SK-MEL-5 (cell line): ENCODE measurements at regions not wholly inside any gene's neighbourhood (a gene's known extent, or its start where the extent isn't known, plus 50 kb on each side); places are given as distances from the start of the nearest gene placed in this dataset.
"Not testable (repeated sequence)": the region's sequence is repeated elsewhere in the genome, so short reads cannot be mapped to it uniquely, and the experiment has no call there.

Experiments used
- DNase-seq: peaks from one replicate; pipeline ENCODE4 v3.0.0-alpha.2; 2016; ENCODE audit warnings: low read depth, low spot score
- in situ Hi-C: cut with HindIII; loops from 2 replicates; pipeline ENCODE4 v1.10.0; 2016; ENCODE audit warnings: low sequenced_read_pairs, high pct_unique_total_duplicates, low pct_unique_long_range_greater_than_20kb

- in situ Hi-C loops, result no loop called here
Observed at GRCh38 chr9:115850548-115851304, 302.9 kb upstream of the PAPPA start.

DNA sequence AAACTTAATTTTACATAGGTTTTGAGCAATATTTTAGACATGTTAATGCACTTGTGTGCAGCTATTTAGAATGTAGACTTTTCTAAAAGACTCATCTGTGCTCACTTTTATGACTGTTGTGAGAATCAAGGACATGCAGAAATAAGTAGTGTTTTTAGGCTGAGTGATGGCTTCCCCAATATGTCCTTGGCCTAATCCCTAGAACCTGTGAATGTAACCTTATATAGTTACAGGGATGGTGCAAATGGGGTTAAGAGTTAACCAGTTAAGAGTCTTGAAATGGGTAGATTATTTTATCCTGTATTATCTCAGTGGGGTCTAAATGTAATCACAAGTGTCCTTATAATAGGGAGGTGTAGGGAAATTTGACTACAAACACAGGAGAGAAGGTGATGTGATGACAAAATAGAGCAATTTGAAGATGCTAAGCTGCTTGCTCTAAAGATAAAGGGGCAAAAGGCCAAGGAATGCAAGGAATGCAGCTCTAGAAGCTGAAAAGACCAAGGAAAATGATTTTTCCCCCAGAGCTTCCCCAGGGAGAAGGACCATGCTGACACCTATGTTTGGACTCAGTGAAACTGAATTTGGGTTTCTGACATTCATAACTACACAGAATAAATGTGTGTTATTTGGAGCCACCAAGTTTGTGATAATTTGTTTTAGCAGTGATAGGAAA is 298.0 kb upstream of the PAPPA start:
- no peak for DNase-seq
- in situ Hi-C loops, result no loop called here

More at GRCh38 chr9:115850548-115851304, 302.9 kb upstream of the PAPPA start:
- DNase-seq, result no peak

- in situ Hi-C loops, result not testable (repeated sequence)
Observed at GRCh38 chr9:115858421-115858820, 295.2 kb upstream of the PAPPA start.

GRCh38 chr9:115862021-115862420 is 291.6 kb upstream of the PAPPA start:
- in situ Hi-C loops, result no loop called here
- no peak for DNase-seq

More at GRCh38 chr9:115858421-115858820, 295.2 kb upstream of the PAPPA start:
- not testable (repeated sequence) for DNase-seq

- no peak for DNase-seq
- in situ Hi-C loops, result no loop called here
Observed at GRCh38 chr9:115864581-115864980, 289.0 kb upstream of the PAPPA start.

- in situ Hi-C loops, result no loop called here
Observed at GRCh38 chr9:115867326-115867725, 286.3 kb upstream of the PAPPA start.

DNA sequence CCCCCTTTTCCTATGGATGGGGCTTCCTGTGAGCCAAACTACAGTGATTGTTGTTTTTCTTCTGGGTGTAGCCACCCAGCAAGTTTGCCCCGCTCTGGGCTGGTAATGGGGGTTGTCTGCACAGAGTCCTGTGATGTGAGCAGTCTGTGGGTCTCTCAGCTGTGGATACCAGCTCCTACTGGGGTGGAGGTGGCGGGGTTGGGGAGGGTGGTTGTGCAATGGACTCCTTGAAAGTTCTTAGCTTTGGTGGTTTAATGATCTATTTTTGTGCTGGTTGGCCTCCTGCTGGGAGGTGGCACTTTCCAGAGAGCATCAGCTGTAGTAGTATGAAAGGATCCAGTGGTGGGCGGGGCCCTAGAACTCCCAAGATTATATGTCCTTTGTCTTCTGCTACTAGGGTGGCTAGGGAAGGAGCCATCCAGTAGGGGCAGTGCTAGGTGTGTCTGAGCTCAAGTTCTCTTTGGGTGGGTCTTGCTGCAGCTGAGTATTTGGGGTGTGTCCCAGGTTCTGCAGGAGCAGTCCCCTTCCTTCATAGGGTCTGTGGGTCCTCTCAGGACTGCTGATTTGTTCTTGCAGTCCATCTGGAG is 275.6 kb upstream of the PAPPA start:
- DNase-seq, result no peak
- in situ Hi-C loops, result no loop called here

More at GRCh38 chr9:115867326-115867725, 286.3 kb upstream of the PAPPA start:
- DNase-seq, result no peak

GRCh38 chr9:115879451-115879850 is 274.1 kb upstream of the PAPPA start:
- in situ Hi-C loops, result no loop called here
- no peak for DNase-seq

DNA sequence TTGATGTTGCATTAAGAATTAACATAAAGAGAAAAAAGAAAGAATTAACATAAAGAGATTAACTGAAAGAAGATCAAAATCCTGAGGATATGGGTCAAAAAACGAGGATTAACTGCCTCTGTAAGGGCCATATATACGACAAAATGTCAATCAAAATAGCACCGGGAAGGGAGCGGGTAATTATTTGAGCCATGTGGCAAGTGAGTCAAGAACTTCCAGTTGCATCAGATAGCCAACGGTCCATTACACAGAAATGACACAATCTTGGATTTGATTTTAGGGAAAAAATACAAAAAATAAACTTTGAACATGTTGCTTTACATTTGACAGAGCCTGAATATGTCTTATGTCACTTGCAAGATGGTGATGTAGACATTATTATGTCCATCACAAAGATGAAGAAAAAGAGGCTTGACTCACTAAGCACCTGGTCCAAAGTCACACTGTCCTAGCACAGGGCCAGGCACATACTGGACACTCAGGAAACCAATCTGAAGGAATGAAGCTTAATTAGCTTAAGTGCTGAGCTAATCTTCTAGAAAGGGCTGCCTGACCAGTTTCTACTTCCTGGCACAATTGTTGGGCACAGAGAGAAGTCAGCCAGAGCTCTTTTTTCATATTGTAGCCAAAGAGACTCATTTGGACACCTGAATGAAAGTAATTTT is 273.2 kb upstream of the PAPPA start:
- no peak for DNase-seq
- in situ Hi-C loops, result no loop called here

DNA sequence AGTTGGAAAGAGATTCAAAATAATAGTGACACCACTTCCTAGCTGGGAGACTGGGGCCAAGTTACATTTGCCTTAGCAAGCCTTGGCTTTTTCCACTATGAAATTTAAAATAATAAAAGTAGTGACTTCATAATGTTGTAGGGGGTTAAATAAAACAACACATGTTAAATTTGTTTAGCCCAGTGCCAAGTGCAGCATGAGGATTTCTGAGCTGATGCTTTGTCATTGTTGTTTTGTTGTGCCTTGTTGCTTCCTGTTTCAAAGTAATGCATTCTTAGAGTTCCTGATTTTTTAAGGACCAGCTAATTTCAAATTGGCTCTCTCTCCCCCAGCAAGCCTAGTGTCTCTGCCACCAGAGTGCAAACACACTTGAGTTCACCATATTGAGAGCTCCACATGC is 270.7 kb upstream of the PAPPA start:
- DNase-seq, result no peak
- in situ Hi-C loops, result no loop called here

GRCh38 chr9:115883467-115884329 is 269.9 kb upstream of the PAPPA start:
- in situ Hi-C loops, result no loop called here
- peak; percentile 65 for DNase-seq

DNA sequence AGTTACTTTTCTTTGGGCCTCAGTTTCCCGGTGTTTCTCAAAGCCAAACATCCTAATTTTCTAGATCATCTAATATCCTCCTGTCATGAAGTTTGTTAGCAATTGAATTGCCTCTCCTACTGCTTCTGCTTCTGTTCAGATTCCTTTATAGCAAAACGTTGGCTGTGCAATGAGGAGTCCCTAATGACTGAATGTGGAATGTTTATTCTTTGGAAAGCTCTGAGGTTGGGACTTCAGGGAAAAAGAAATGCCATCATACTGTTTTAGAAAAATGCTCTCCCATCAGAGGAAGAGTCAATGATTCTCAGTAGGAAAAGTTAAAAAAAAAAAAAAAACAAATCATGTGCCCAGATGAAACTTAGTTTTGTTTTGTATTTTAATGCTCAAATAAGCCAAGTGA is 268.7 kb upstream of the PAPPA start:
- no peak for DNase-seq
- in situ Hi-C loops, result no loop called here

DNA sequence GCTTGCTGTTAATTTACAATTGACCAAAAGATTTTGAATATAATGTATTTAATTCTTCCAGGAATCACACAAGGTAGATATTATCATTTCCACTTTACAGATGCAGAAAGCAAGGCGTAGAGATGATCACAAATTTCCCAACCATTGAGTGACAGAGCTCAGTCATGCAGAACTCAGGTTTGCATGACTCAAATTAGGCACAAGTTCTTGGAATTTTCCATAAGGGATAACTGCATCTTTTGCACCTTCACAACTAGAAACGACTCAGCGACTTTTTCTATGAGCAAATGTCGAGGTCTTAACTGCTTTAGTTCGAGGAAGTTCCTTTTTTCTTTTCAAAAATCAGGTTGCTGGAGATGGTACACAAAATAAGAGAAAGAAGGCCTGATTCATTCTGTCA is 265.5 kb upstream of the PAPPA start:
- no peak for DNase-seq
- in situ Hi-C loops, result no loop called here

- no peak for DNase-seq
- in situ Hi-C loops, result no loop called here
Observed at GRCh38 chr9:115891929-115892328, 261.7 kb upstream of the PAPPA start.

DNA sequence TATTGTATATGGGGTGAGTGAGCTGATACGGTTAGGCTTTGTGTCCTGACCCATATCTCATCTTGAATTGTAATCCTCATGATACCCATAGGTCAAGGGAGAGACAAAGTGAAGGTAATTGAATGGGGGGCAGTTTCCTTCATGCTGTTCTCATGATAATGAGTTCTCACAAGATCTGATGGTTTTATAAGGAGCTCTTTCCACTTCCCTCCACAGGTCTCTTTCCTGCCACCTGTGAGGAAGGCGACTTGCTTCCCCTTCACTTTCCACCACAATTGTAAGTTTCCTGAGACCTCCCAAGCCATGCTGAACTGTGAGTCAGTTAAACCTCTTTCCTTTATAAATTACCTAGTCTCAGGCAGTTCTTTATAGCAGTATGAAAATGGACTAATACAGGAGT is 255.1 kb upstream of the PAPPA start:
- in situ Hi-C loops, DNase-seq: not testable (repeated sequence)

- in situ Hi-C loops, result no loop called here
- DNase-seq, result no peak
Observed at GRCh38 chr9:115900698-115901097, 252.9 kb upstream of the PAPPA start.

DNA sequence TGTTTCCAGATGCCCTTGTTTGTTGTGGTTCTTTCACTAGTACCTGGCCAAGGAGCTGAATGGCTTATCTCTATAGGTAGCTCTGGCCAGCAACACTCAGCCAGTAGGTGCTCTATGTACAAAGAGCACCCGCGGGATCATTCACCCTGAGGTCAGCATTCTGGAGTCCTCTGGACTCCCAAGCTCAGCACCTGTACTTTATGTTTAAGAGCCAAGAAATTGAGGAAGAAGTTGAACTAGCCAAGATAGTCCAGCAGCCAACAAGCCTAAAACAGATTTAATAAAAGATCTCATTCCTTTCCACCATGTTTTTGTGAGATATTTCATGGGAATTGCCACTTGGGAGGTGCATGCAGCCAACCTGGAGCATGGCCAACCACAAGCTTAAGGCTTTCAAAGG is 242.6 kb upstream of the PAPPA start:
- DNase-seq, result no peak
- in situ Hi-C loops, result no loop called here
